Urinary bladder (tissue), 3 donors: ENCODE measurements at regions not wholly inside any gene's neighbourhood (a gene's known extent, or its start where the extent isn't known, plus 50 kb on each side); places are given as distances from the start of the nearest gene placed in this dataset.
"Not testable (repeated sequence)": the region's sequence is repeated elsewhere in the genome, so short reads cannot be mapped to it uniquely, and the experiment has no call there.

ENCODE experiments used
- DNase-seq: peaks from one replicate; pipeline ENCODE4 v3.0.0-alpha.2; 2015; ENCODE audit errors: extremely low spot score
- H3K27ac ChIP-seq: one replicate; pipeline ENCODE4 v1.5.1; 2013; ENCODE audit warnings: low read depth, mild to moderate bottlenecking, moderate library complexity
- H3K36me3 ChIP-seq: one replicate; pipeline ENCODE4 v1.6.1; 2013; ENCODE audit warnings: mild to moderate bottlenecking, moderate library complexity; ENCODE audit not compliant: insufficient read depth
- H3K4me1 ChIP-seq: one replicate; pipeline ENCODE4 v1.6.1; 2013; ENCODE audit warnings: mild to moderate bottlenecking, moderate library complexity; ENCODE audit not compliant: insufficient read depth
- H3K4me3 ChIP-seq: one replicate; pipeline ENCODE4 v1.5.1; 2013; ENCODE audit warnings: low read depth, low read length
- WGBS: extraction: QIAGEN DNeasy Blood & Tissue Kit; methylation state at CpG from one replicate; pipeline ENCODE4 v1.1.7; 2013; 5-methylcytosine and 5-hydroxymethylcytosine counted together
- donor health status: healthy with polysubstance abuse.
- donor health status: healthy.

- WGBS = 91% methylated on average over 1 of the region's 1 CpG
- no peak for DNase-seq
- H3K4me3 ChIP-seq = no peak overlapping the region
- no peaks in the 10 kb centered on the region for H3K4me1 ChIP-seq
- no peaks in the 10 kb centered on the region for H3K36me3 ChIP-seq
- H3K27ac ChIP-seq = no peak overlapping the region
Observed at GRCh38 chr2:136325844-136326331, 207.9 kb upstream of the CXCR4 start.

GRCh38 chr2:136324966-136325365, 207.0 kb upstream of the CXCR4 start:
- Histone ChIP-seq H3K4me1 (no peaks in the 10 kb centered on the region), H3K27ac (no peak overlapping the region), H3K36me3 (no peaks in the 10 kb centered on the region), H3K4me3 (no peak overlapping the region)
- 72% methylated on average over 3 of the region's 3 CpGs for WGBS
- no peak for DNase-seq

GRCh38 chr2:136323935-136324334, 206.0 kb upstream of the CXCR4 start:
- H3K4me1 ChIP-seq = no peaks in the 10 kb centered on the region
- no peaks in the 10 kb centered on the region for H3K36me3 ChIP-seq
- H3K4me3 ChIP-seq = no peak overlapping the region
- no peak for DNase-seq
- WGBS = 89% methylated on average over 7 of the region's 7 CpGs
- no peak overlapping the region for H3K27ac ChIP-seq

- WGBS = 64% methylated on average over 3 of the region's 3 CpGs
- Histone ChIP-seq H3K4me1 (no peaks in the 10 kb centered on the region), H3K36me3 (no peaks in the 10 kb centered on the region), H3K4me3 (no peak overlapping the region), H3K27ac (no peak overlapping the region)
- no peak for DNase-seq
Observed at GRCh38 chr2:136323195-136323594, 205.2 kb upstream of the CXCR4 start.

DNA sequence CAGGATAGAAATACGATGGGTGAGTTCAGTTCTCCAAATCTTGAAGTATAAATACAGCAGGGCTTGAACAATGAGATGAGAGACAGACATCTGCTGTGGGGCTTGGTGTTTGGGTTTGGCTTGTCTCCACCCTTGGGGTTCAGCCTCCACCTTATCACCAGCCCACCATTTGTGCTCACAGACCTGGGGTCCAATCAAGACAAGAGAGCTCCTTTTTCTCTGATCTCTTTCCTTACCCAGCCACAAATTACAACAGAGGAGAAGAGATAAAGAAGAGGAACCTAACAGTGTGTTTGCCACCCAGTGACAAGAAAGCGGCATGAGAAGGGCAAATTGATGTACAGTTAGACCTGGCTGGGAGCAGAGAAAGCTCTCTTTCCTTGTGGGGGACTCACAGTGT, 204.5 kb upstream of the CXCR4 start:
- no peak for DNase-seq
- 89% methylated on average over 2 of the region's 2 CpGs for WGBS
- H3K36me3 ChIP-seq = no peaks in the 10 kb centered on the region
- H3K27ac ChIP-seq = no peak overlapping the region
- no peaks in the 10 kb centered on the region for H3K4me1 ChIP-seq
- no peak overlapping the region for H3K4me3 ChIP-seq

- no peak for DNase-seq
- Histone ChIP-seq H3K27ac (no peak overlapping the region), H3K4me3 (no peak overlapping the region), H3K4me1 (no peaks in the 10 kb centered on the region), H3K36me3 (no peaks in the 10 kb centered on the region)
- 85% methylated on average over 11 of the region's 11 CpGs for WGBS
Observed at GRCh38 chr2:136319651-136320050, 201.7 kb upstream of the CXCR4 start.

- H3K4me1 ChIP-seq = no peaks in the 10 kb centered on the region
- DNase-seq = no peak
- no peak overlapping the region for H3K4me3 ChIP-seq
- H3K27ac ChIP-seq = no peak overlapping the region
- no peaks in the 10 kb centered on the region for H3K36me3 ChIP-seq
- WGBS = 59% methylated on average over 2 of the region's 2 CpGs
Observed at GRCh38 chr2:136319237-136319636, 201.3 kb upstream of the CXCR4 start.

DNA sequence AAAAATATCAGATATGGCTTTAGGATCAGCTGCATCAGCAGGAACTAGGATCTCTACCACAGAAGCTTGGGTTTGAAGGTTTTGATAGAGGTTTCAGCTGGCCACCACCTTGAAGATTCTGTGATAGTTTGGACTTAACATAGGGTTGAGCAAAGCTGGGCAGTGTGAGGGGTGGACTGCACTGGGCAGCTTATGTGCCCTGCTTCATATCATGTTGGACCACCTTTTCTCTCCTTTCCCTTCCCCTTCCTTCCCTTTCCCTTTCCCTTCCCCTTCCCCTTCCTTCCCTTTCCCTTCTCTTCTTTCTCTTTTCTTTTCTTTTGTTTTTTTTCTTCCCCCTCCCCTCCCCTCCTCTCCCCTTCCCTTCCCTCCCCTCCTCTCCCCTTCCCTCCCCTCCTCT, 196.3 kb upstream of the CXCR4 start:
- Histone ChIP-seq H3K27ac (no peak overlapping the region), H3K4me1 (no peaks in the 10 kb centered on the region), H3K36me3 (no peaks in the 10 kb centered on the region), H3K4me3 (no peak overlapping the region)
- no peak for DNase-seq

GRCh38 chr2:136312568-136312967, 194.6 kb upstream of the CXCR4 start:
- not testable (repeated sequence) for H3K4me1 ChIP-seq, H3K36me3 ChIP-seq, H3K27ac ChIP-seq, DNase-seq, H3K4me3 ChIP-seq
- 95% methylated on average over 1 of the region's 1 CpG for WGBS

- H3K4me1 ChIP-seq = no peaks in the 10 kb centered on the region
- H3K27ac ChIP-seq = no peak overlapping the region
- DNase-seq = no peak
- 86% methylated on average over 11 of the region's 11 CpGs for WGBS
- H3K36me3 ChIP-seq = no peaks in the 10 kb centered on the region
- no peak overlapping the region for H3K4me3 ChIP-seq
Observed at GRCh38 chr2:136310797-136311603, 193.1 kb upstream of the CXCR4 start.

- no peaks in the 10 kb centered on the region for H3K4me1 ChIP-seq
- no peak for DNase-seq
- no peak overlapping the region for H3K27ac ChIP-seq
- 61% methylated on average over 10 of the region's 10 CpGs for WGBS
- no peak overlapping the region for H3K4me3 ChIP-seq
- H3K36me3 ChIP-seq = no peaks in the 10 kb centered on the region
Observed at GRCh38 chr2:136310005-136310495, 192.1 kb upstream of the CXCR4 start.

GRCh38 chr2:136308611-136309010, 190.7 kb upstream of the CXCR4 start:
- Histone ChIP-seq H3K36me3 (no peaks in the 10 kb centered on the region), H3K4me1 (no peaks in the 10 kb centered on the region), H3K27ac (no peak overlapping the region), H3K4me3 (no peak overlapping the region)
- 20% methylated on average over 1 of the region's 1 CpG for WGBS
- no peak for DNase-seq

GRCh38 chr2:136306836-136307235, 188.9 kb upstream of the CXCR4 start:
- DNase-seq = no peak
- no peak overlapping the region for H3K27ac ChIP-seq
- no peak overlapping the region for H3K4me3 ChIP-seq
- 78% methylated on average over 2 of the region's 2 CpGs for WGBS
- no peaks in the 10 kb centered on the region for H3K36me3 ChIP-seq
- no peaks in the 10 kb centered on the region for H3K4me1 ChIP-seq

GRCh38 chr2:136305517-136306192, 187.7 kb upstream of the CXCR4 start:
- no peaks in the 10 kb centered on the region for H3K4me1 ChIP-seq
- 79% methylated on average over 7 of the region's 7 CpGs for WGBS
- DNase-seq = no peak
- no peak overlapping the region for H3K4me3 ChIP-seq
- no peaks in the 10 kb centered on the region for H3K36me3 ChIP-seq
- no peak overlapping the region for H3K27ac ChIP-seq
